ENCODE measurements at regions not wholly inside any gene's neighbourhood (a gene's known extent, or its start where the extent isn't known, plus 50 kb on each side); places are given as distances from the start of the nearest gene placed in this dataset.

DNA sequence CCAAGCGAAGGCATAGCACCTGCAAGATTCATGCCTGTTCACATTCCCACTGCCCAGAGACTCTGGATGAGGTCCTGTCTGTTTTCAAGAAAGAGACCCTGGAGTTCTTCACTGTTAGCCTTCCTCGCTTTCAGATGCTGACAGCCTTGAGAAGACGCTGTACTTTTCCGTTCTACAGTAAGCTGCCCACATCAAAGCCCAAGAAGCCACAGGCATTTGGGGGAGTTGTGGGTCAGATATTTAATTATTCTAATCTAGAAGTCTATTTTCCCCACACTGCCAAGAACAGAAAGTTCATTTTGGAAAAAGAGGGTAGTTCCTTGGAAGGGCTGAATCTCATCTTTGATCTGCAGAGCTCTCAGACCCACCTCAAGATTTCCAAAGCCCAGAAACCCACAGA, 127.9 kb downstream of the AXIN2 start:
- TF ChIP-seq, protein P1, sequence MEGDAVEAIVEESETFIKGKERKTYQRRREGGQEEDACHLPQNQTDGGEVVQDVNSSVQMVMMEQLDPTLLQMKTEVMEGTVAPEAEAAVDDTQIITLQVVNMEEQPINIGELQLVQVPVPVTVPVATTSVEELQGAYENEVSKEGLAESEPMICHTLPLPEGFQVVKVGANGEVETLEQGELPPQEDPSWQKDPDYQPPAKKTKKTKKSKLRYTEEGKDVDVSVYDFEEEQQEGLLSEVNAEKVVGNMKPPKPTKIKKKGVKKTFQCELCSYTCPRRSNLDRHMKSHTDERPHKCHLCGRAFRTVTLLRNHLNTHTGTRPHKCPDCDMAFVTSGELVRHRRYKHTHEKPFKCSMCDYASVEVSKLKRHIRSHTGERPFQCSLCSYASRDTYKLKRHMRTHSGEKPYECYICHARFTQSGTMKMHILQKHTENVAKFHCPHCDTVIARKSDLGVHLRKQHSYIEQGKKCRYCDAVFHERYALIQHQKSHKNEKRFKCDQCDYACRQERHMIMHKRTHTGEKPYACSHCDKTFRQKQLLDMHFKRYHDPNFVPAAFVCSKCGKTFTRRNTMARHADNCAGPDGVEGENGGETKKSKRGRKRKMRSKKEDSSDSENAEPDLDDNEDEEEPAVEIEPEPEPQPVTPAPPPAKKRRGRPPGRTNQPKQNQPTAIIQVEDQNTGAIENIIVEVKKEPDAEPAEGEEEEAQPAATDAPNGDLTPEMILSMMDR (IDR thresholded peaks at IDR 0.05): no peak
- no peak for TF ChIP-seq EZH2 (IDR thresholded peaks at IDR 0.05; ENCODE audit: borderline replicate concordance, insufficient read depth, low read depth, low read length, poor library complexity, severe bottlenecking)
